GM18868 (cell line): ENCODE measurements at regions not wholly inside any gene's neighbourhood (a gene's known extent, or its start where the extent isn't known, plus 50 kb on each side); places are given as distances from the start of the nearest gene placed in this dataset.
"Not testable (repeated sequence)": the region's sequence is repeated elsewhere in the genome, so short reads cannot be mapped to it uniquely, and the experiment has no call there.

Source experiments
- ATAC-seq: cut with Tn5 transposase; IDR thresholded peaks from one replicate; pipeline ENCODE4 v1.9.1; 2021; ENCODE audit warnings: mild to moderate bottlenecking, moderate library complexity; ENCODE audit not compliant: unreplicated experiment

DNA sequence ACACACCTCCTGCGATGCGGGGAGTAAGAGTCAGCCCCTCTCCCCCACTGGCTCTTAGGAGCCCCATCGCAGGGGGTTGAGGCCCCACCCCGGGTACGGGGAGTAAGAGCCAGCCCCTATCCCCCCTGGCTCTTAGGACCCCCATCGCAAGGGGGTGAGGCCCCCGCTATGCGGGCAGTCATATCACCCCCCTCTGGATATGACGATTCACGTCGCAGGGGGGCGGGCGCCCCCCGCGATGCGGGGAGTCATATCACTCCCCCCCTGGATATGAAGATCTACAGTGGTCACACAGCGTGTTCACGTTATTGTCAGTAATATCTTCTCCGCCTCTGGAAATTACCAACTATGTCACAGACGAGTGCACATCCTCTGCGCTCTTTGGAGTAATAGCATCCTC lies 61.1 kb downstream of the DEFB131A start:
- not testable (repeated sequence) for ATAC-seq

DNA sequence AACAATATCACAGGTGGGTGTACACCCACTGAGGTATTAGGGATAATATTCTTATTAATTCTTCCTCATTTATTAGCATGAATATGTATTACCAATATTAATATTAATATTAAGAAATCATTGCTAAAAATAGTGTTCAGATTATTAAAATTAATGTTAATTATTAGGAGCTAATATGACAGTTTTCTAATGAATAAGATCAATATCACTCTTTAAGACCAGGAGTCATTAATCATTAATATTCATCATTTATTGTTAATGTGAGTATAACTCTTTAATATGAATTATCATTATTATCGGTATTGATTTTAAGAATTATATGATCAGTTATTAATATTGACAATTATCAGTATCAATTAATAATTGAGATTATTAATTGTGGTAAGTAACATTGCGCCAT lies 62.5 kb downstream of the DEFB131A start:
- not testable (repeated sequence) for ATAC-seq

DNA sequence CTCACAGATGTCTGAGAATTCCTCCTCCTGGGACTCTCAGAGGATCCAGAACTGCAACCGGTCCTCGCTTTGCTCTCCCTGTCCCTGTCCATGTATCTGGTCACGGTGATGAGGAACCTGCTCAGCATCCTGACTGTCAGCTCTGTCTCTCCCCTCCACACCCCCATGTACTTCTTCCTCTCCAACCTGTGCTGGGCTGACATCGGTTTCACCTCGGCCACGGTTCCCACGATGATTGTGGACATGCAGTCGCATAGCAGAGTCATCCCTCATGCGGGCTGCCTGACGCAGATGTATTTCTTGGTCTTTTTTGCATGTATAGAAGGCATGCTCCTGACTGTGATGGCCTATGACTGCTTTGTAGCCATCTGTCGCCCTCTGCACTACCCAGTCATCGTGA lies 68.7 kb downstream of the DEFB131A start:
- not testable (repeated sequence) for ATAC-seq

DNA sequence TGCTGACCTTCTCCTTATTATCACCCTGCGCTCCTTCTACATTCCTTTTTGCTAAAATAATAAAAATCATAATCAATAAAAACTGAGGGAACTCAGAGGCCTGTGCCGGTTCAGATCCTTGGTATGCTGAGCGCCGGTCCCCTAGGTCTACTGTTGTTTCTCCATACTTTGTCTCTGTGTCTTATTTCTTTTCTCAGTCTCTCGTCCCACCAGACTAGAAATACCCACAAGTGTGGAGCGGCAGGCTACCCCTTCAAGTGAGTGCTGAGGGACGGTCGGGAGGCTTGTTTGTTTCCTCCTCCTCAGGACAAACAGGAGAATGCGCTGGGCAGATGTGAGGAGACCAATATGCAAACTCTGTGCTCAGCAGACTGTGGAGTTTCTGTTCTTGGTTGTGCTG lies 75.4 kb downstream of the DEFB131A start:
- ATAC-seq, result not testable (repeated sequence)

DNA sequence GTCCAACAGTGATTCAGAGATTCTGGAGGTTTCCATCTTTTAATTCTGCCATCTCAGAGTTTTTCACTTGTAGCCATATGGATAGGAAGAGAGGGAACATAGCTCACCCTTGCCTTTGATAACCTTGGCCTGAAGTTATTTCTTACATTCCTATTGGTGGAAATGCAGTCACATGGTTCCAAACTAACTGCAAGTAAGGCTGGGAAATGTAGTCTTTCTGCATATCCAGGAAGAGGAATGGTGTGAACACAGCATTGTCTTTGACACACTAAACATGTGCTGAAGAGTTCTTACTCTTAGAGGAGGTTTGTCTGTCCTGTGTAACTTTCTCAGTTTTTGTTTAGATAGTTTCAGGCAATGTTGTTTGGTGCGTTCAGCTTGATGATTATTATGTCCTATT lies 78.7 kb downstream of the DEFB131A start:
- not testable (repeated sequence) for ATAC-seq

DNA sequence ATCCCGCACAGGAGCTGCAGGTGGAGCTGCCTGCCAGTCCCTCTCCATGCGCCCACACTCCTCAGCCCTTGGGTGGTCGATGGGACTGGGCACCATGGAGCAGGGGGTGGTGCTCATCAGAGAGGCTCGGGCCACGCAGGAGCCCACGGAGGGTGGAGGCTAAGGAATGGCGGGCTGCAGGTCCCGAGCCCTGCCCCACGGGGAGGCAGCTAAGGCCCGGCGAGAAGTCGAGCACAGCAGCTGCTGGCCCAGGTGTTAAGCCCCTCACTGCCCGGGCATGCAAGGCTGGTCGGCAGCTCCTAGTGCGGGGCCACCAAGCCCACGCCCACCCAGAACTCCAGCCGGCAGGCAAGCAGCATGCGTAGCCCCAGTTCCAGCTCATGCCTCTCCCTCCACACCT lies 80.2 kb downstream of the DEFB131A start:
- not testable (repeated sequence) for ATAC-seq

DNA sequence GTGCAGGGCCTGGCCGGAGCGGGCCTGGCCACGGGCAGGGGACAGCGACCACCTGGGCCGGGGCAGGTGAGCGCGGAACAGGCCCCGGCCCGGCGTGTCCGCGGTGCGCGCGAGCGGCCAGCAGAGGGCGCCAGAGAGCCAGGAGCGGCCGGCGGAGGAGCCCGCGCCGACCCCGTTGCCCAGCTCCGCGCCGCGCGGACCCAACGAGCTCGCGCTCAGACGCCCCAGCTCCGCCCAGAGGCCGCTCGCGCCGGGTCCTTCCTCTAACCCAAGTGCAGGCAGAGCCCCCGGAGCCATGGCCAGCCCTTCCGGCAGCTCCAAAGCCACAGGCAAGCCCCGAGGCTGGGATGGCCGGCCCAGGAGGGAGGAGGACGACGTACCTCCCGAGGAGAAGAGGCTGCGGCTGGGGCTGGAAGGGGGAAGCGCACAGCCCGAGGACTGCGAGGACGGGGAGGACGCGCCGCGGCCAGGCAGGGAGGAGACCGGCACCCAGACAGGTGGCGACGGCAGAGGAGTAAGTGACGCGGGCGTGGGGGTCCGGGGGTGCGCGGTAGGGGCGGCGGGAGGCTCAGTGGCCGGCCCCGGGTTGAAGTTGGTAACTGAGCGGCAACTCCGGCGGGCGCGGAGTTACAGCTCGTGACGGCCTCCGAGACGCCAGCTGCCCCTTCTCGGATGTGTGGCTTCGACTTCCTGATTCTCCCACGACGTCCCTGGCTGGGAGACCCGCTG lies 88.1 kb downstream of the DEFB131A start:
- ATAC-seq, result not testable (repeated sequence)

DNA sequence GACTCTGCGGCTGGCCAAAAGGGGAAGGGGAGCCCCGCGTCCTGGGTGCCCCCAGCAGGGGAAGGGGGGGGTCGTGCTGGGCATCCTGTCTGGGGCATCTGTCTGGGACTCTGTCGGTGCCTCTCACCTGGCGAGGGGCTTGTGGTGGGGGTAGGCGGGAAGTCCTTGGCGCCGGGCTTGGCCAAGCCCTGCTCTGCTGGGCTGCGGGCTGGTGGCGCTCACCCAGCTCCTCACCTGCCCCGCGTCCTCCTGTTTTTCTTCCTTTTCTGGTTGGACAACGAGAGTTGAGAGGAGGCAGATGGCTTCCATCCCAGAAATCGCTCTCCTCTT lies 88.6 kb downstream of the DEFB131A start:
- not testable (repeated sequence) for ATAC-seq

DNA sequence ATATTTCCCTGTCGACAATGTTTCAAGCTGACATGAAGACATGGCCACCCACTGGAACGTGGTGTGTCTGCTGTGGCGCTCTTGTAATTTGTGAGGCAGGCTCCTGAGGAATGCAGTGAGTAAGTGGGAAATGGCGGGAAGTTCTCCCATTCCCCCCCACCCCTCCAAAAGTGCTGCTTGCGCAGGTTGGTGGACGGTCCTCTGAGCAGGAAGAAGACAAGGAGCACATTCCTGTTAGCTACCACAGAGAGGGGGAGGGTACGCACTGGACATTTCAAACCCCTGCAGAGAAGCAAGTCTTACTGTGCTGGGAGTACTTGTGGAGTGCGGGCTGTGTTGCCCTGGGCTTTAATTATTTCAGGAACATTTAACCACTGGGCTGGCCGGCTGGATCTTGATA lies 92.9 kb downstream of the DEFB131A start:
- ATAC-seq, result not testable (repeated sequence)

DNA sequence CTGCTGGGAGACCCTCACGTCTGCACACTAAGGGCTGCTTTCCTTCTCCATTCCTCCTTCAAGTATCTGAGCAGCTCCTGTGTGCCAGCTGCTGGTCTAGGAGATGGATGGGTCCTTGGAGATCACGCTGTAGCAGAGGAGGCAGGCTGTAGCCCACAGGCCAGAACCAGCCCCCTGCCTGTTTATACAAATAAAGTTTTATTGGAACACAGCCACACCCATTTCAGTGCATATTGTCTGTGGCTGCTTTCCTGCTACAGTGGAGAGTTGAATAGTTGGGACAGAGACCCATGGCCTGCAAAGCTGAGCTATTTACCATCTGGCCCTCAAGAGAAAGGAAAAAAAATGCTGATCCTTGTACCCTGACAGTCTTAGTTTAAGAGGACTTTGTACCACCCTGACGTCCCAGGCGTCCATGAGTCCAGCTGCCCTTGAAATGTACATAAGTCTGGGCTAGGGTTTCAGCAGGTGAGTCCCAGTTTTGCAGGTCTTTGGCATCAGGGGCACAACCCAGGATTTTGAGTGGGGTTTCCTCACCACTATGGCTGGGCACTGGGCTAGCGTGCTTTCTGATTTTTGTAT lies 95.8 kb downstream of the DEFB131A start:
- not testable (repeated sequence) for ATAC-seq

DNA sequence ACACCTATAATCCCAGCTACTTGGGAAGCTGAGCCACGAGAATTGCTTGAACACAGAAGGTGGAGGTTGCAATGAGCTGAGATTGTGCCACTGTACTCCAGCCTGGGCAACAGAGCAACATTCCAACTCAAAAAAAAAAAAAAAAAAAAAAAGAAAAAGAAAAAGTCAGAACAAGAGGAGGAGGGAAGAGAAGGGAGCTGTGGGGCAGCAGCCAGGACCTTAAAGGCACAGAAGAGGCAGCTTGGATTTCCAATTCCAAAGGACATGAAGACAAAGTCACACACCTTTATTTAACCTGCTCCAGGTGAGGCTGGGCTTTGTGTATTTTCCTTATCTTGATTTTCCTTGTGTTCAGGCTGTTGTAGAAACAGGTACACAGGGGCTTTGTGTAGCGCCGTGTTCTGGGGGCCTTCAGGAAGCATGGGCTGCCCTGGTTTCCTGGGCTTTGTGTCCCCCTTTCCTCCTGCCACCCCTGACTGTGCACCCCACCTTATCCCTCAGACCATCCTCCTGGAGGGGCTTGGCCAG lies 97.2 kb downstream of the DEFB131A start:
- not testable (repeated sequence) for ATAC-seq

DNA sequence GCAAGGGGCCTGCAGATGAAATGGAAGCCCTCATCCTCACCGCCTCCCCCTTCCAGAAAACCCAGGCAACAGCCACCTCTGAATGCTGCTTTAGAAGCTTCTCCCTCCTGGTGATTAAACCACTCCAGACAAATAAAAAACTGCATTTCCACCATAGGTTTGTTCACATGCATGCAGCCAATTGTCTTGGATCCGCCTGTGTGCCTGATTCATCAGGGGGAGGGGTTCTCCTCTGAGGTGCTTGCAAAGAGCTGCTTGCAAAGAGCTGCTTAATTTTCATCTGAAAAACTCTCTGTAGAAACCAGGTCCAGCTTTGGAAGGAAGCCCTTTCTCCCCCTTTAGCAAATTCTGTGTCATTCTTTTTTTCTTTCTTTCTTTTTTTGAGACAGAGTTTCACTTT lies 100.6 kb downstream of the DEFB131A start:
- ATAC-seq, result not testable (repeated sequence)

DNA sequence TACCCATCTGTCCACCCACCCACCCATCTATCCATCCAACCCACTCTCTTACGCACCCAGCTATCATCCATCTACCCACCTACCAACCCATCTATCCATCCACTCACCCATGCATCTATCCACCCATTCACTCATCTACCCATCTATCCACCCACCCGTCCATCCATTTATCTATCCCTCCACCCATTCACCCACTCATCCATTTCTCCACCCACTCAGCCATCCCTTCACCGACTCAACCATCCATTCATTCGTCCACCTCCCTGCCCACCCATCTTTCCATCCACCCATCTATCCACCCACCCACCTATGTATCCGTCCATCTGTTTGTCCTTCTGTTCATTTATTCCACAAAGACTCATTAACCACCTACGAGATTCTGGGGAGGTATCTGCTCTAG lies 103.3 kb downstream of the DEFB131A start:
- ATAC-seq, result not testable (repeated sequence)

DNA sequence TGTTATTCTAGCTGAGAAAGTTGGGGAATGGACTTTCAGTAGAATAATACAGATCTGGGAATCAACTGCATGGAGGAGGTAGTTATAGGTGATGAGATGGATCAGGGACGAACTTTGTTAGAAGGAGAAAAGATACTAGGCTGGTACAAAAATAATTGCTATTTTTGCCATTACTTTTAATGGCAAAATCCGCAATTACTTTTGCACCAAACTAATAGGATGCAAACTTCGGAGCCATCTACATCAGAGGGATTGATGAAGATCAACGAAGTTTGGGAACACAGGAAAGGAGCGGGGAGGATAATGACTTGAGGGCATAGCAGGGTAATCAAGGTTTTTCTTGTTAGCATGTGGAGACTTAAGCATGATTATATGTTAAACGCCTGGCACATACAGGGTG lies 111.9 kb downstream of the DEFB131A start:
- ATAC-seq, result not testable (repeated sequence)

DNA sequence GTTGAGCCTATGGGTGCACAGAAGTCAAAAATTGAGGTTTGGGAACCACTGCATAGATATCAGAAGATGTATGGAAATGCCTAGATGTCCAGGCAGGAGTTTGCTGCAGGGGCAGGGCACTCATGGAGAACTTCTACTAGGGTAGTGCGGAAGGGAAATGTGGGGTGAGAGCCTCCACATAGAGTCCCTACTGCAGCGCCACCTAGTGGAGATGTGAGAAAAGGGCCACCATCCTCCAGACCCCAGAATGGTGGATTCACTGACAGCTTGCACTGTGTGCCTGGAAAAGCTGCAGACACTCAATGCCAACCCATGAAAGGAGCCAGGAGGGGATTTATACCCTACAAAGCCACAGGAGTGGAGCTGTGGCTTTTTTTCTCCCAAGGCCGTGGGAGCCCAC lies 133.7 kb downstream of the DEFB131A start:
- ATAC-seq, result not testable (repeated sequence)

DNA sequence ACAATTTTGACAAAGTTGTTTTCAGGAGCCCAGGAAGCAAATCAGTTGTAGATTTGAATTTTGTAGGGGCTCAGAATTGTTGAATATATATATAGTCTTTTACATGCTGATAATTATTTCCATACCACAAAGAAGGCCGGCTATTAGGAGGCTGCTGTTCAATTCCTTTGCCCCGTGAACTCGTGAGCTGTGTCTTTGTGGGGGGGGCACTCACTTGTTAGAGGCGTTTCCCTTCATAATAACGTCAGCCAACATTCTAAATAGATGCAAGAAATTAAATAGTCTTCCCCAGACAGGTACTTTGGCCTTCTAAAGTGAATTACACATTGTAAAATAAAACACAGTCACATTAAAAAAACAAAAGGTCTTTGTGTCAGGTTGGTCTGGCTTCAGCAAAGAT lies 138.7 kb downstream of the DEFB131A start:
- not testable (repeated sequence) for ATAC-seq

DNA sequence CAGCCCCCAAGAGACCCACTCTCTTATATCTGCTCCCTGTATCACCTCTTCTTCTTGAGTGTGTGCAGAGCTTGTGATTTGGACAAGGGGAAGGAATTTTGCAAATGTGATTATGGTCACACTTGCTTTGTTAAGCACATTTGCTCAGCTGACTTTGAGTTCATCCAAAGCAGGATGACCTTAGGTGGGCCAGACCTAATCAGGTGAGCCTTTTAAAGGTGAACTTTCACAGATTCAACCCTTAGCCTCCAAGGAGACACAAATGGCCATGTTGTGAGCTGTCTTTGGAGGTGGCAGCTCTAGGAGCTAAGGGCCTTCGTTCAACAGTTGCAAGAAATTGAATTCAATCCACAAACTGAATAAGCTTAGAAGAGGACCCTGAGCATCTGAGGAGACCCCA lies 147.8 kb downstream of the DEFB131A start:
- no peak for ATAC-seq

DNA sequence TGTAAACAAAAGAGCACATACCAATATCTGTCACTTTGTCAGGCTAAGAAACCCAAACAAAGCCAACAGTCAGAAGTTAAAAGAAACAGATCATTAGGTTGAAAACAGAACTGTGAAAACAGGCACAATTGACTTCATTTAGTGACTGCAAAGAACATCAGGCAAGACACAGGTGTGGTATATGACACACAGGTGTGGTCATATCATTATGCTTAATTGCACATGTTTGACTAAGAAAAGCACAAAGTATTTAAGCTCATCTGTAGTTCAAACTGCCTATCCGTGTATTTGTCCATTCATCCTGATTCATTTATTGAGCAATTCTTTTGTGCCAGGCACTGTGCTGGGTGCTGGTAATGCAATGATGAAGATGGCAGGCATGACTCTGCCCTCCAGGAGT lies 150.7 kb downstream of the DEFB131A start:
- ATAC-seq, result no peak

DNA sequence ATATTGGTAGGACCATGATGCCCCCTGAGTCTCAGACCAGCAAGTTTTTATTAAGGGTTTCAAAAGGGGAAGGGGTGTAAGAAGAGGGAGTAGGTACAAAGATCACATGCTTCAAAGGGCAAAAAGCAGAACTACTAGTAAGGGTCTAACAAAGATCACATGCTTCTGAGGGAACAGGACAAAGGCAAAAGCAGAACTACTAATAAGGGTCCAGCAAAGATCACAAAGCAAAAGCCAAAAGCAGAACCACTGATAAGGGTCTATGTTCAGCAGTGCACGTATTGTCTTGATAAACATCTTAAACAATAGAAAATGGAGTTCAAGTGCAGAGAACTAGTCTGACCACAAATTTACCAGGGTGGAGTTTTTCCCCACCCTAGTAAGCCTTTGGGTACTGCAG lies 151.3 kb downstream of the DEFB131A start:
- not testable (repeated sequence) for ATAC-seq

DNA sequence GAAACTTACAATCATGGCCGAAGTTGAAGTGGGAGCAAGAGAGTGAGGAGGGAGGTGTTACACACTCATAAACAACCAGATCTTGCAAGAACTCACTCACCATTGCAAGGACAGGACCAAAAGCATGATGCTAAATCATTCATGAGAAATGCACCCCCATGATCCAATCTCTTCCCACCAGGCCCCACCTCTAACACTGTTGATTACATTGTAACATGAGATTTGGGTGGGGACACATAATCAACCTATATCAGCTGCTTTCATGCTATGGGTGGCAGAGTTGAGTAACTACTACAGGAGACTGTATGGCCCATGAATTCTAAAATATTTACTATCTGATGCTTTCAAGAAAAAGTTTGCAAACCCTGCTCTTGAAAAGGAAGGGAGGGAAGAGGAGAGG lies 155.1 kb downstream of the DEFB131A start:
- ATAC-seq, result no peak

DNA sequence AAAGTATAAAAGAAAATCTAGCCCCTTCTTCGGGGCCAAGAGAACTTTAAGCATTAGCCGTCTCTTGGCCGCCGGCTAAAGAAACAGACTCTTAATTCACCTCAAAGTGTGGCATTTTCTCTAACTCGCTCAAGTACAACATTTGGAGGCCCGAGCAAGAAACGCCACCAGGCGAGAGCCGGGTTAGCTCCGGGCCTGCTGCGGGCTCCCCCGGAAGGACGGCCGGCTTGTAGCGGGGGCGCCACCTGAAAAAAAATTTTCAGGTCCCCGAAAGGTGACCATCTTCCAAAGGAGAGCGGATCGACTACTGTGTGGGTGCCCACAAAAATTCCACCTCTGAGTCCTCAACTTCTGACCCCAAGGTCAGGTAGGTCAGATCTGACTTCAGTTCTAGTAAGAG lies 156.0 kb downstream of the DEFB131A start:
- no peak for ATAC-seq

DNA sequence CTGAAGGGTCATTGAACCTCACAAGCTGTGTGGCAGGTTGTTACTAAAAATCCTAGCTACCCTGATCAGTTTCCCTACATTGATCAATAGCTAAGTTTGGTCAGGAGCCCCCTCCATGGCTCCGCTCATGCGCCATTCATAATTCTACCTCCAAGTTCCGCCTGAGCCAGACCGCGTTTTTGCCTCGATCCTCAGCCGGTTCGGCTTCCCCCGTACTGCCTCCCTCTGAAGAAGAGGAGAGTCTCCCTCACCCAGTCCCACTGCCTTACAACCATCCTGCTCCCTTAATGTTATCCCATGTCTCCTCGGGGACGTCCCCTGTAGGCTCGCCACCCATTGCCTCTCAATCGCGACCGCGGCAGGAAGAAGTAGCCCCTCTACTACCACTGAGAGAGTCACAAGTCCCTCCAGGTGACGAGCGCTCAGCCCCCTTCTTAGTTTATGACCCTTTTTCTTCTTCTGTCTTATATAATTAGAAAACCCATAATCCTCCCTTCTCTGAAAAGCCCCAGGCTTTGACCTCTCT lies 158.2 kb downstream of the DEFB131A start:
- ATAC-seq, result no peak
